Colon (tissue), 2 donors: ENCODE measurements at regions not wholly inside any gene's neighbourhood (a gene's known extent, or its start where the extent isn't known, plus 50 kb on each side); places are given as distances from the start of the nearest gene placed in this dataset.
"Not testable (repeated sequence)": the region's sequence is repeated elsewhere in the genome, so short reads cannot be mapped to it uniquely, and the experiment has no call there.

Experiments
- FAIRE-seq: peaks from 2 replicates; lab custom pipeline; 2012; peaks lifted over from hg19 to GRCh38; lab: Jason Lieb, UNC
- donor health status: control.
- donor health status: control.

DNA sequence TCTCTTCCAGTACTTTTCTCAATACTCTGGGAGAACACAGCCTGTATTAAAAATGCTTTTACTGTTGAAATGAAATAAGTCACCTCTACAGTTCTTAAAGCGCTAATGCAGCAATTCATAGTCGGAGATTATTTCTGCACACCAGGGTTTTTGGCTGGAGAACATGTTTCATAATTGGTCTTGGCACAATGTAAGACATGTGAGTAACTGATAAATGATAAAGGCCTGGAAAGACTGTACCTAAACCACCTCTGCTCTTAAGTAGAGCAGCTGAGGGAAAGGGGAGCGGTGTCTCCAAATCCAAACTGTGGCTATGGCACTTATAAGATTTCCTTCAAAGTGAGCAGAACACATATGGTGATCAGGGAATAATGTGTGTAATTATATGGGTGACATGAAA is 390.3 kb upstream of the MBL2 start:
- FAIRE-seq = no peak

- FAIRE-seq = no peak
Measured at GRCh38 chr10:53161231-53161630, 388.6 kb upstream of the MBL2 start.

DNA sequence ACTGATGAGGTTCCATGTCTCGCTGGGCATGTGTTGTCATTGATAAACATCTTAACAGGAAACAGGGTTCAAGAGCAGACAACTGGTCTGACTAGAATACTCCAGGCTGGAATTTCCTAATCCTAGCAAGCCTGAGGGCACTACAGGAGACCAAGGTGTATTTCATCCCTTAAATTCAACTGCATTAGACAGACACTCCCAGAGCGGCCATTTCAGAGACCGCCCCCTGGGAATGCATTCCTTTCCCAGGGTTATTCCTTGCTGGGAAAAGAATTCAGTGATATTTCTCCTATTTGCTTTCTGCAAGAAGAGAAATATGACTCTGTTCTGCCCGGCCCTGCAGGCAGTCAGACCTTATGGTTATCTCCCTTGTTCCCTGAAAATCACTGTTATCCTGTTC is 383.1 kb upstream of the MBL2 start:
- not testable (repeated sequence) for FAIRE-seq

DNA sequence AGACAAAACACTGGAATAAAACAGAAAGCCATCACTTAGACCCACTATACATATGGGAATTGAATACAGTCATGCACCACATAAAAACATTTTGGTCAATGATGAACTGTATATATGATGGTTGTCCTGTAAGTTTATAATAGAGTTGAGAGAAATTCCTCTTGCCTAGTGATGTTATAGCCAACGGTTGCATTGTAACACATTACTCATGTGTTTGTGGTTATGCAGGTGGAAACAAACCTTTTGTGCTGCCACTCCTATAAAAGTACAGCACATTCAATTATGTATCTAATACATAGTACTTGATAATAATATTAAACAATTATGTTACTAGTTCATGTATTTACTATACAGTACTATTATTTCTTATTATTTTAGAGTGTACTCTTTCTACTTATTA is 381.2 kb upstream of the MBL2 start:
- no peak for FAIRE-seq

DNA sequence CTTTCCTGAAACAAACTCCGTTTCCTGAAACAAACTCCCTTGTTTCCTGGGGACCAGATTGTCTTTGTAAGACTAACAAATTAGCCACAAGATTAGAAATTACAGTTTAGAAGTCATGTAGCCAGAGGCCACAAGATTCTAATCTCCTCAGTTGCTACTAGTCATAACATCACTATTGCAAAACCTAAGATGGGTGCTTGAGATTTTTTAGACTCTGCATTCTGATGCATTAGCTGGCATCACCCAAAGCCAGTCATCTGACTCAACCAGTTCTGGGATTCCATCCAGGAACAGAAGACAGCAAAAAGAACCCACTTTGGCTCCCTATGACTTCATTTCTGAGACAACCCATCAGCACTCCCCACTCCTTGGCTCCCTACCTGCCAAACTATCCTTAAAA is 367.9 kb upstream of the MBL2 start:
- no peak for FAIRE-seq

DNA sequence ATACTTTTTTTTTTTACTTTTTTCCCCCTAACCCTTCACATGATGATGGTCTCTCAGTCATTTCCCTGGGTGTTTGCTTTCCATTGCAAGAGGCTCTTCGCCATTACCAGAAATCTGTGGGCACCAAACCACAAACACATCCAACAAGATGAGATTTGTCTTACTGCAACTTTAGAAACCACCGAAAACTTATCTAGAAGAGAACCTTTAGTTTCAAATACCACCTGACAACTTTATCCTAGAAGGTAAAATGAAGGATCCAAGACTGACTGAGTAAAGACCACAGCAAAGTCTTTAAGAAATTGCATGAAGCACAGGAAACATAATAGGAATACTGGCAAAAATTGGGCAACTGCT is 363.3 kb upstream of the MBL2 start:
- no peak for FAIRE-seq

DNA sequence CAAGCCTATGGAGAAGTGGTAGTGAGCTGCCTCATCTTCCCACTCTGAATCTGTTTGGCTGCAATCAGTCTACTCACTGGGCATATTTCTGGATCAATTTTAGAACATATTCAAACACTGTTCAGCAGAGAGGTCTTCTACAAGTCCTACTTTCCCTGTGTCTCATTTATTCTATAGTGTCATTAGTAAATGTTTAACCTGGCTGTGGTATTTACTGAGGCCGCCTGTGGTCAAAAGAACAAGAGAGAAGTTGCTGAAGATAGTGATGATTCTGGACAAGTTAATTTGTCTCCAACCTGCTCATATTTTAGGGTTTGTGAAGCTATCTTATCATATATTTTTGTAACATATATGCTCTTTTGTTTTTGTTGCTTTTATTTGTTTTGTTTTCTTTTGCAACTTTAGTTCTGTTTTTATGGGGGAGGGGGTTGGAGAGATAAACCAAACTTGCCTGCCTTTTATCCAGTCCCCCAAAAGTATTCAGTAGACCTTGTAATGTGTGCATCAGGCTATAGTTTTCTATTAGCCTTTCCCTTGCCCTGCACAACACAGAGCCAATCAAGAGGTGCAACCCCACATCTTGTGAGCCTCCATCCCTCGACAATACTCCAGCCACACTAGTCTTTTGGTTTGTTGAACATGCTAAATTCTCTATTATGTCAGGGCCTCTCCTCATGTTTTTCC is 362.8 kb upstream of the MBL2 start:
- no peak for FAIRE-seq

DNA sequence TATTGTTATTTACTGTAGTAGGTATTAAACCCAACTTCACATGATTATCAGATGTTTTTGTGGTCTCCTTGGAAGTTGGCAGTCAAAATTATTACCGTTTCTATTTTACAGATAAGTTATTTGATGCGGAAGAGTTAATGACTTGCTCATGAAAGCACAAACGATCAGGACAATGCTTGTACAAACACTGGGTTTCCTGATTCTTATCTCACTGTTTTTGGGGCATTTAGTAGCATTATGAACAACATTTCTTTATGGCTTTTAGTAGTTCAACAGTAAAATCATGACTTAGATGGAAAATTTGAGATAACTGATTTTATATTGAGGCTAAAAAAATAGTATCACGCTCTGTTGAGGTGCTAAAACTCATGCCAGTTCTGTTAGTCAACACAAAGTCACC is 361.5 kb upstream of the MBL2 start:
- no peak for FAIRE-seq

GRCh38 chr10:53130337-53130736 is 357.8 kb upstream of the MBL2 start:
- FAIRE-seq = no peak

- FAIRE-seq = no peak
Measured at GRCh38 chr10:53127686-53128085, 355.1 kb upstream of the MBL2 start.

DNA sequence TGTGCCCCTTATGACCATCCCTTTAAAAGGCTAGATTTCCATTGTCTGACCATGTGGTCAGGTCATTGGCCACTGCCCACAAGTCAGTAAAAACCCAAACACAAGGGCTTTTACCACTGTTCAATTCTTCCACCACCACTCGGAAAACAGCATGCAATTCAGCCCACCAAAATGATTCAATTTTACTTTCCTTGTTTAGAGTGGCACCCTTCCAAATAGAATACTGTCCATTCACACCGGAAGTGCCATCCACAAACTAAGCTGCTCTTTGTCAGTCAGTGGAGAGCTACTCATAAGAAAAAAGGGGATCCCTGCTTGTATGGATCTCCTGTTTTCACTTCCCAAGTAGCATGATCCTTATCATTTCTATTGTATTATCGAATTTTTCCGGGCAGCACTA is 350.7 kb upstream of the MBL2 start:
- FAIRE-seq = no peak

GRCh38 chr10:53122281-53122680 is 349.7 kb upstream of the MBL2 start:
- FAIRE-seq = no peak

- FAIRE-seq = no peak
Measured at GRCh38 chr10:53115660-53116059, 343.1 kb upstream of the MBL2 start.

- FAIRE-seq = no peak
Measured at GRCh38 chr10:53111529-53111928, 338.9 kb upstream of the MBL2 start.

- no peak for FAIRE-seq
Measured at GRCh38 chr10:53109320-53109719, 336.7 kb upstream of the MBL2 start.

DNA sequence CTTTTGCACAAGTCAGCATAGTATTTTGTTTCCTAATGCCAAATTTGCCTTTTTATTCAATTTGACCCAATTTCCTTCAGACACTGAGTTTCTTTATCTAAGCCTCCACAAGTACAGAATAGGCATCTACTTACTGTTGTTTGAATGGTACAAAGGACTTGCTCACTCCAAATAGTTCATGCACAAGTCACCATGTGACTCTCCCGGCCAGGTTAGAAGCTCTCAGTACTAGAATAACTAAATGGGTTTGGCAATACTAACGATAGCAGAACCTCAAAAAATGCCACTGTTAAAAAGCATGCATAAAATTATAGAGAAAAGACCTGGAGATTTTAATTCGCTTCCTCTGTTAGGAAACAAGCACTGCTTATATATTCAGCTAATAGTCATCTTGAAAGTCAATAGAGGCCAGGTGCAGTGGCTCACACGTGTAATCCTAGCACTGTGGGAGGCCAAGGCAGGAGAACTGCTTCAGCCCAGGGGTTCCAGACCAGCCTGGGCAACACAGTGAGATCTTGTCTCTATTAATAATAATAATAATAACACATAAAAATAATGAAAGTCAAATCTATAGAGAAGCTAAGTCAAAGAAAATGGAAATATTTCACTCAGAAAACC is 335.8 kb upstream of the MBL2 start:
- FAIRE-seq = no peak

DNA sequence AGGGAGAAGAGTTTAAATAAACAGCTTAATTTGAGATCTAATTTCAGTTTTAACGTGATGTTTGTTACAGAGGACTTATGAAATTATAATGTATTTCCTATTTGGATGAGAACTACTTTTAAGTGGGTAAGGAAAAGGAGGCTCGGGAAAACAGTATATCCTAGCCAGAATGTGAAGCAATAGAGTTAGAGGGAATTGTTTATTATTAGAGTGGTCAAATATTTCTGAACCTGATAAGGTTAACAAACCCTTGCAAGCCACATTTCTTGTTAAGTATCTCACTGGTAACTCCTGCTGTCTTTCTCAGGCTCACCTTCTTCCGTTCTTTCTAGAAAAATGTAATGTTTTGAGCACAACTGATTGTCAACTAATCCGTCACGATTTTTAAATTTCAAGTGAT is 335.1 kb upstream of the MBL2 start:
- FAIRE-seq = no peak

GRCh38 chr10:53102424-53102823 is 329.8 kb upstream of the MBL2 start:
- FAIRE-seq = no peak

- no peak for FAIRE-seq
Measured at GRCh38 chr10:53093878-53094277, 321.3 kb upstream of the MBL2 start.

GRCh38 chr10:53091574-53091973 is 319.0 kb upstream of the MBL2 start:
- no peak for FAIRE-seq

DNA sequence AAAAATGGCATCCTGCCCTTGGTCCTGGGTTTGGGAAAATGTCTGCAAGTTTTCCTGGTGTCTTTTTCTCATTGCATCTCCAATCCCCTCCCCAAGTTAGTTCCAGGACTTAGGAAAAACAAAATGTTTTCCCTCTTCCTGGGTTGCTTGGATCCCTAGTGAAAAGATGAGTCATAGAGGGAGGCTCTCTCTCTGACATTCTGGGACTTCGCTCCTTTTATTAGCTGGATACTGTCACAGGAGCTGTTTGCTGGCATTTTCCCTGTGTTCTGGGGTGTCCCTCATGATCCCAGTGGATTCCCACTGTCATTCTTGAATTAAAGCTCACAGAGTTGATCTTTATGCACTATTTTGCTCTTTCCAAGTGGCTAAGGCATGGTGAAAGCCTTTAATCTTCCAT is 316.4 kb upstream of the MBL2 start:
- no peak for FAIRE-seq

GRCh38 chr10:53079283-53079682 is 306.7 kb upstream of the MBL2 start:
- FAIRE-seq = no peak

DNA sequence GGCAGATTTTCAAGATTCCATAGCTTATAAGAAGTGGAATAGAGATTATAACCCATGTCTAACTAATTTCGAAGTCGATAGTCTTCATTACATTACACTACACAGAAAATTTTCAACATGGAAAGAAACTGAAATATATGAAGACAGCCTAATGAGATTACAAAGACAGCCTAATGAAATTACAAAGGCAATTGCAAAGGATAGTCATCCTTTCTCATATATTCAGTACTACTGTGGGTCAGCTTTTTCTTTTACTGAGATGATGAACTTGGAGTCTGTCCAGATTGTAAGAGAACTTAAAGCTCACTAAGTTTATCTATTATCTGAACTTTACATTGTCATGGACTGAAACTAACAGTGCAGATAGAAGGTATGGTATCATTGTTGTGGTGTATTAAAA is 304.4 kb upstream of the MBL2 start:
- FAIRE-seq = no peak

DNA sequence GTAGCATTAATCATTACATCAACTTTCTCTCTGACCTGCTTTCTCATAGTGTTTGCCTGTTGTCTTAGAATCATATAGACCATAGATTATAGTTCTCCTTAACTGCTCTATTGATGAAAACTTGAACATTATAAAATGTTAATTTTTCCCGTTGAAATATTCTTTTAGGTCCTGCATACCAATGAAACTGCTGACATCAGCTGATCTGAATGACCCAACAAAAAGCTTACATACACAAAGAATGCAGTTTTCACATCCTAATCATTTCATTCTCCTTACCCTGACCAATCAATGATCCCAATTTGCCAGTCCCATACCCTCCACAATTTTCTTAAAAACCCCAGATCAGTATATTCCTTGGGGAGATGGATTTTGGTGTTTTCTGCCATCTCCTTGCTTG is 302.9 kb upstream of the MBL2 start:
- no peak for FAIRE-seq

DNA sequence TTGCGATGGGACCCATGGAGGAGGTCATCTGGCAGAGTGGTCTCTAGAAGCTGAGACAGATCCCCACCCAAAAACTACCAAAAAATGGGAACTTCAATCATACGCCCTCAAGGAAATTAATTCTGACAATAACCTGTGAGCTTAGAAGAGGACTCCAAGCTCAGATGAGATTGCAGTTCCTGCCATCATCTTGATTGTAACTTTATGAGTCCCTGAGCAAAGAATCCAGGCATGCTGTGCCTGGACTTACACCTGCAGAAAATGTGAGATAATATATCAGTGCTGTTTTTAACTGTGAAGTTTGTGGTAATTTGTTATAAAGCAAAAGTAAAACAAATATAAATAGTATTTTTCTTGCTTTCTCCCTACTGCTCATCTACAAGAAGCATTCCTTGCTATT is 299.6 kb upstream of the MBL2 start:
- no peak for FAIRE-seq
